HEK293 (cell line): ENCODE measurements at regions not wholly inside any gene's neighbourhood (a gene's known extent, or its start where the extent isn't known, plus 50 kb on each side); places are given as distances from the start of the nearest gene placed in this dataset.
A peak's percentile ranks its signal among the peaks of the same experiment; 100 is the strongest.

Source experiments
- CTCF ChIA-PET: fragments of 350-600 bp; formaldehyde crosslinking; extraction: SDS; loops from one replicate; lab custom pipeline; 2021; ENCODE audit warnings: antibody characterized with exemption; lab: Yijun Ruan, JAX
- POLR2A ChIA-PET: fragments of 300-600 bp; formaldehyde crosslinking; extraction: SDS; loops from one replicate; lab custom pipeline; 2020; ENCODE audit warnings: antibody characterized with exemption, inconsistent platforms; lab: Yijun Ruan, JAX
- H3K27ac ChIP-seq: fragments of 200-500 bp; sonication (Bioruptor generic); 2 replicates; pipeline ENCODE4 v1.5.1; 2014; ENCODE audit warnings: low read depth, low read length, control low read depth, inconsistent platforms; ENCODE audit errors: extremely low read depth
- H3K36me3 ChIP-seq, 2 experiments: fragments of 200-500 bp in 1 of 2; sonication (Bioruptor generic) in 1 of 2; 1 replicate in 1 of 2; 2 replicates in 1 of 2; pipeline ENCODE4 v1.5.1; 2014 to 2017; ENCODE audit warnings: inconsistent platforms in 2 of 2, low read length in 2 of 2; ENCODE audit not compliant: control insufficient read depth in 2 of 2, insufficient read depth in 1 of 2
- H3K4me1 ChIP-seq: fragments of 200-500 bp; sonication (Bioruptor generic); 2 replicates; pipeline ENCODE4 v1.5.1; 2014; ENCODE audit warnings: mild to moderate bottlenecking, low read length, inconsistent platforms; ENCODE audit not compliant: control insufficient read depth, insufficient read depth
- H3K4me3 ChIP-seq: 2 replicates; pipeline ENCODE4 v1.5.1; 2011; ENCODE audit warnings: low read depth, mild to moderate bottlenecking, control low read depth, low read length, moderate library complexity
- H3K9me3 ChIP-seq: fragments of 200-500 bp; sonication (Bioruptor generic); 2 replicates; pipeline ENCODE4 v1.5.1; 2014; ENCODE audit warnings: low read depth, low read length, inconsistent platforms; ENCODE audit not compliant: control insufficient read depth, insufficient read depth
- EGR2 ChIP-seq: fragments of 450-650 bp; formaldehyde crosslinking; IDR thresholded peaks from 2 replicates; pipeline ENCODE4 v1.5.1; 2016; ENCODE audit warnings: low read depth, missing biosample characterization, missing genetic modification characterization
- FEZF1 ChIP-seq: fragments of 450-650 bp; formaldehyde crosslinking; IDR thresholded peaks from 2 replicates; pipeline ENCODE4 v1.5.1; 2016; ENCODE audit warnings: missing biosample characterization, missing genetic modification characterization
- GLIS1 ChIP-seq: fragments of 450-650 bp; formaldehyde crosslinking; IDR thresholded peaks from 2 replicates; pipeline ENCODE4 v1.5.1; 2016; ENCODE audit warnings: missing biosample characterization, missing genetic modification characterization
- SCRT2 ChIP-seq: fragments of 450-650 bp; formaldehyde crosslinking; IDR thresholded peaks from 2 replicates; pipeline ENCODE4 v1.5.1; 2016; ENCODE audit warnings: missing biosample characterization, missing genetic modification characterization
- YY1 ChIP-seq: fragments of 450-650 bp; formaldehyde crosslinking; IDR thresholded peaks from 2 replicates; pipeline ENCODE4 v1.5.1; 2018; ENCODE audit warnings: missing biosample characterization, missing genetic modification characterization
- YY2 ChIP-seq: fragments of 450-650 bp; formaldehyde crosslinking; IDR thresholded peaks from 2 replicates; pipeline ENCODE4 v1.5.1; 2016; ENCODE audit warnings: missing biosample characterization, missing genetic modification characterization
- ZBTB7A ChIP-seq: fragments of 450-650 bp; formaldehyde crosslinking; IDR thresholded peaks from 2 replicates; pipeline ENCODE4 v1.5.1; 2016; ENCODE audit warnings: low read depth, missing biosample characterization, missing genetic modification characterization
- ZBTB8A ChIP-seq: fragments of 450-650 bp; formaldehyde crosslinking; IDR thresholded peaks from 2 replicates; pipeline ENCODE4 v1.5.1; 2016; ENCODE audit warnings: missing biosample characterization, missing genetic modification characterization
- ZFHX2 ChIP-seq: fragments of 450-650 bp; formaldehyde crosslinking; conservative IDR thresholded peaks from 2 replicates; pipeline ENCODE4 v1.5.1; 2016; ENCODE audit warnings: missing biosample characterization, missing genetic modification characterization
- ZIC2 ChIP-seq: fragments of 450-650 bp; formaldehyde crosslinking; IDR thresholded peaks from 2 replicates; pipeline ENCODE4 v1.5.1; 2016; ENCODE audit warnings: missing biosample characterization, missing genetic modification characterization
- ZNF148 ChIP-seq: fragments of 450-650 bp; formaldehyde crosslinking; IDR thresholded peaks from 2 replicates; pipeline ENCODE4 v1.5.0; 2017; ENCODE audit warnings: missing biosample characterization, missing genetic modification characterization, borderline replicate concordance
- ZNF24 ChIP-seq: fragments of 450-650 bp; formaldehyde crosslinking; IDR thresholded peaks from 2 replicates; pipeline ENCODE4 v1.5.1; 2016; ENCODE audit warnings: missing biosample characterization, missing genetic modification characterization
- ZNF391 ChIP-seq: fragments of 450-650 bp; formaldehyde crosslinking; IDR thresholded peaks from 2 replicates; pipeline ENCODE4 v1.5.1; 2016; ENCODE audit warnings: low read depth, missing biosample characterization, missing genetic modification characterization, borderline replicate concordance
- ZNF518A ChIP-seq: fragments of 450-650 bp; formaldehyde crosslinking; conservative IDR thresholded peaks from 2 replicates; pipeline ENCODE4 v1.5.1; 2016; ENCODE audit warnings: low read depth, missing biosample characterization, missing genetic modification characterization
- ZNF530 ChIP-seq: fragments of 450-650 bp; formaldehyde crosslinking; IDR thresholded peaks from 2 replicates; pipeline ENCODE4 v1.5.1; 2016; ENCODE audit warnings: low read depth, missing biosample characterization, missing genetic modification characterization
- ZNF677 ChIP-seq: fragments of 450-650 bp; IDR thresholded peaks from 2 replicates; pipeline ENCODE4 v1.5.0; 2018; ENCODE audit warnings: missing biosample characterization, mild to moderate bottlenecking, missing genetic modification characterization, moderate library complexity
- ZNF768 ChIP-seq: fragments of 450-650 bp; formaldehyde crosslinking; IDR thresholded peaks from 2 replicates; pipeline ENCODE4 v1.5.1; 2018; ENCODE audit warnings: missing biosample characterization, mild to moderate bottlenecking, missing genetic modification characterization
- ZNF792 ChIP-seq: fragments of 450-650 bp; formaldehyde crosslinking; IDR thresholded peaks from 2 replicates; pipeline ENCODE4 v1.5.1; 2016; ENCODE audit warnings: missing biosample characterization, missing genetic modification characterization
- ZNF837 ChIP-seq: fragments of 450-650 bp; formaldehyde crosslinking; IDR thresholded peaks from 2 replicates; pipeline ENCODE4 v1.5.1; 2016; ENCODE audit warnings: missing biosample characterization, missing genetic modification characterization
- ZSCAN5A ChIP-seq: fragments of 450-650 bp; formaldehyde crosslinking; IDR thresholded peaks from 2 replicates; pipeline ENCODE4 v1.5.1; 2016; ENCODE audit warnings: missing biosample characterization, missing genetic modification characterization
- TF ChIP-seq, protein P1 (sequence below): fragments of 450-650 bp; formaldehyde crosslinking; IDR thresholded peaks from 2 replicates; pipeline ENCODE4 v1.5.1; 2016; ENCODE audit warnings: missing biosample characterization, missing genetic modification characterization

DNA sequence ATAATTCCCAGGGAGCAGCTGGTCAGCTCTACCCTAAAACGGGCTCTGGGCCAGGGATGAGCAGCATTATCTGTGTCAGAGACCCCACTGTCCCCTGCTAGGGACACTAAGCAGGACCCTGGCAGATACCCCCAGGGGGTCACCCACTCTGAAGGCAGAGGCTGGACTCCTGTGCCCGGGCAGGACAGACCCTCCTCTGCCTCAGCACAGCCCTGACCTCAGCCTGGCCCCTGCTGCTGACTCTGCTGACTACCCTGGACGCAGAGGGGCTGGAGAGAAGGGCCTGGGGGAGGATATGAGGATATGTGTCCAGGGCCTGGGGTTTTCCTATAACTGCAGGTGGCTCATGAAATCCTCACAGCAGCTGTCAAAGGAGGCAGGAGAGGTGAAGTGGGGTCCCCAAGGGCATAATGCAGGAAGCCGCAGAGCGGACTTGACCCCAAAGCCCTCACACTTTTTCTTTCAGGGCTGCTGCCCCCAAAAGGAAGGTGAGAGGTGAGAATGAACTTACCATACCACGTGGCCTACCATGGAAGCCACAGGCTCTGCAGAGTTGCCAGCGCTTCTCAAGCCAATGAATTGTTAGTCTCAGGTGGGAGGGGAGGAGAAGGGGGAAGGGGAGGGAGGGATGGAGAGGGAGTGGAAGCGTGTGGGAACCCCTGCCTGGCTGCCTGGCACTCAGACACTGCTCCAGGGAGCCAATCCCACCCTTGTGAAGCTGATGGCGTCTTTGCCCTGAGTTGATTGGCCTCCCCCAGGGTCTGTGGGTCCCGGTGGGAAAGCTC lies 76.7 kb upstream of the WNT11 start:
- CTCF ChIA-PET = no interaction called here
- no peak overlapping the region for H3K27ac ChIP-seq
- no peaks in the 10 kb centered on the region for H3K9me3 ChIP-seq
- POLR2A ChIA-PET = no interaction called here
- H3K36me3 ChIP-seq = no peaks in the 10 kb centered on the region
- no peaks in the 10 kb centered on the region for H3K4me1 ChIP-seq
- peak; percentile 41; the same call in 1 of the 2 replicates for TF ChIP-seq GLIS1 (tag by site-specific recombination)
- no peak for TF ChIP-seq YY2 (tag by site-specific recombination)
- TF ChIP-seq ZIC2 = peak; percentile 62; the same call in 1 of the 2 replicates
- TF ChIP-seq ZNF391 (tag by site-specific recombination) = no peak
- no peak for TF ChIP-seq ZBTB8A (tag by site-specific recombination)
- TF ChIP-seq, all 188 proteins: peak for 2
- H3K4me3 ChIP-seq = no peak overlapping the region

DNA sequence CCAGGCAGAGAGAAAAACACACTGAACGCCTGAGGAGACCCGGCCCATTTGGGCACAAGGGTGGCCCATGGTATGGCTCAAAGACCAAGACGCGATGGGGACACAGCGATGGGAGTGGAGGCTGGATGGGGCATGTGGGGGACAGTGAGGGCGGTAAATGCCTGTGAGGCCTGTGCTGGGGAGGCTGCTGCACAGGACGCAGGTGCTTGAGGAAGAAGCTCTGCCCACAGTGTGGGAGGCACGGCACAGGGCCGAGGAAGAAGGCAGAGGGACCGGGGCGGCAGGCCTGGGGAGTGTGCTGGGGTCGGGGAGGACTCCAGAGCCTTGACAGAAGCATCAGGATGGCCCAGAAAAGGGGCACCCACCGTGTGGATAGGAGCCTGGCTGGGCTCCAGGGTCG lies 75.9 kb upstream of the WNT11 start:
- Histone ChIP-seq H3K4me3 (no peak overlapping the region), H3K27ac (no peak overlapping the region), H3K36me3 (no peaks in the 10 kb centered on the region), H3K4me1 (no peaks in the 10 kb centered on the region), H3K9me3 (no peaks in the 10 kb centered on the region)
- POLR2A ChIA-PET = no interaction called here
- TF ChIP-seq ZFHX2 (peak; percentile 62; the same call in 1 of the 2 replicates), ZNF148 (tag by site-specific recombination) (no peak), EGR2 (tag by site-specific recombination) (peak; percentile 56)
- CTCF ChIA-PET = no interaction called here

DNA sequence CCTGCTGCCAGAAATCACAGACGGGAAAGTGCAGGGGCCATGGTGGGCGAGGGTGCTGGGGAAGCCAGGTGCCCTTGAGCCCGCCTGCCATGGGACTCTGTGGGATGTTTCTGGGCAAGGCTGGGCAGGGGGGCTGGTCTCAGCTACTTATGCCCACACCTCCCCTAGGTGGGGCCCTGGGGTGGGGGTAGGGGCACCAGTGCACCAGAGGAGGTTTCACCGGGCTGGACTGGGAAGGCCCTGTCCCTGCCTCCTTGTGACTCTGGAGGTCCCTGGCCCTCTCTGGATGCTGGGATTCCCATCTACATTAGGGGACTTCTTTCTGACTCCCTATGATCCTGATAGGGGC lies 75.2 kb upstream of the WNT11 start:
- no peaks in the 10 kb centered on the region for H3K36me3 ChIP-seq
- ChIA-PET POLR2A (no interaction called here), CTCF (no interaction called here)
- H3K9me3 ChIP-seq = no peaks in the 10 kb centered on the region
- H3K4me3 ChIP-seq = no peak overlapping the region
- H3K27ac ChIP-seq = no peak overlapping the region
- H3K4me1 ChIP-seq = no peaks in the 10 kb centered on the region
- TF ChIP-seq YY1 (tag by site-specific recombination) = no peak
- no peak for TF ChIP-seq ZSCAN5A (tag by site-specific recombination)
- no peak for TF ChIP-seq ZNF837 (tag by site-specific recombination)
- TF ChIP-seq, protein P1, sequence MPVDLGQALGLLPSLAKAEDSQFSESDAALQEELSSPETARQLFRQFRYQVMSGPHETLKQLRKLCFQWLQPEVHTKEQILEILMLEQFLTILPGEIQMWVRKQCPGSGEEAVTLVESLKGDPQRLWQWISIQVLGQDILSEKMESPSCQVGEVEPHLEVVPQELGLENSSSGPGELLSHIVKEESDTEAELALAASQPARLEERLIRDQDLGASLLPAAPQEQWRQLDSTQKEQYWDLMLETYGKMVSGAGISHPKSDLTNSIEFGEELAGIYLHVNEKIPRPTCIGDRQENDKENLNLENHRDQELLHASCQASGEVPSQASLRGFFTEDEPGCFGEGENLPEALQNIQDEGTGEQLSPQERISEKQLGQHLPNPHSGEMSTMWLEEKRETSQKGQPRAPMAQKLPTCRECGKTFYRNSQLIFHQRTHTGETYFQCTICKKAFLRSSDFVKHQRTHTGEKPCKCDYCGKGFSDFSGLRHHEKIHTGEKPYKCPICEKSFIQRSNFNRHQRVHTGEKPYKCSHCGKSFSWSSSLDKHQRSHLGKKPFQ (tag by site-specific recombination) = no peak
- TF ChIP-seq ZNF24 = no peak
- TF ChIP-seq ZBTB7A = no peak
- no peak for TF ChIP-seq ZNF792 (tag by site-specific recombination)
- TF ChIP-seq ZNF768 (tag by site-specific recombination) = no peak
- TF ChIP-seq ZNF518A (tag by site-specific recombination) = no peak
- TF ChIP-seq ZNF530 (tag by site-specific recombination) = no peak
- no peak for TF ChIP-seq ZNF677
- no peak for TF ChIP-seq SCRT2 (tag by site-specific recombination)
- no peak for TF ChIP-seq FEZF1 (tag by site-specific recombination)
